ENCODE measurements at regions not wholly inside any gene's neighbourhood (a gene's known extent, or its start where the extent isn't known, plus 50 kb on each side); places are given as distances from the start of the nearest gene placed in this dataset.

GRCh38 chr10:121078672-121079102 is 227.5 kb downstream of the WDR11 start:
- Histone ChIP-seq H3K27ac (no peak overlapping the region), H3K4me3 (no peak overlapping the region)
- no peak for DNase-seq (ENCODE audit: low spot score)
- no peak for TF ChIP-seq CTCF (IDR thresholded peaks at IDR 0.05)

- H3K27ac ChIP-seq = no peak overlapping the region
- no peak overlapping the region for H3K4me3 ChIP-seq
- TF ChIP-seq CTCF (IDR thresholded peaks at IDR 0.05) = no peak
- DNase-seq (ENCODE audit: low spot score) = no peak
Observed at GRCh38 chr10:121079226-121079625, 228.1 kb downstream of the WDR11 start.

GRCh38 chr10:121080281-121080891 is 229.2 kb downstream of the WDR11 start:
- H3K27ac ChIP-seq = no peak overlapping the region
- no peak overlapping the region for H3K4me3 ChIP-seq
- TF ChIP-seq CTCF (IDR thresholded peaks at IDR 0.05) = no peak
- DNase-seq (ENCODE audit: low spot score) = no peak

- DNase-seq (ENCODE audit: low spot score) = no peak
- Histone ChIP-seq H3K4me3 (no peak overlapping the region), H3K27ac (no peak overlapping the region)
- TF ChIP-seq CTCF (IDR thresholded peaks at IDR 0.05) = no peak
Observed at GRCh38 chr10:121081306-121081705, 230.1 kb downstream of the WDR11 start.

- DNase-seq (ENCODE audit: low spot score) = no peak
- no peak for TF ChIP-seq CTCF (IDR thresholded peaks at IDR 0.05)
- H3K27ac ChIP-seq = no peak overlapping the region
- H3K4me3 ChIP-seq = no peak overlapping the region
Observed at GRCh38 chr10:121082984-121083383, 231.8 kb downstream of the WDR11 start.

- Histone ChIP-seq H3K4me3 (no peak overlapping the region), H3K27ac (no peak overlapping the region)
- DNase-seq (ENCODE audit: low spot score) = no peak
- TF ChIP-seq CTCF (IDR thresholded peaks at IDR 0.05) = no peak
Observed at GRCh38 chr10:121084016-121084674, 233.0 kb downstream of the WDR11 start.

GRCh38 chr10:121084675-121085070 is 233.5 kb downstream of the WDR11 start:
- no peak overlapping the region for H3K27ac ChIP-seq
- TF ChIP-seq CTCF (IDR thresholded peaks at IDR 0.05) = no peak
- H3K4me3 ChIP-seq = no peak overlapping the region
- DNase-seq (ENCODE audit: low spot score) = no peak
